H1 (cell line): ENCODE measurements at regions not wholly inside any gene's neighbourhood (a gene's known extent, or its start where the extent isn't known, plus 50 kb on each side); places are given as distances from the start of the nearest gene placed in this dataset.

Source experiments
- CBX5 ChIP-seq: fragments of 300-800, 300-1000 bp; sonication (generic); IDR thresholded peaks from 2 replicates; pipeline ENCODE4 v1.7.1; 2016; ENCODE audit warnings: antibody characterized with exemption, low read length, low read depth
- CHD1 ChIP-seq: IDR thresholded peaks from 2 replicates; pipeline ENCODE4 v1.6.1; 2012; ENCODE audit warnings: low read depth, low read length, improper control_type of control experiment
- CHD2 ChIP-seq: IDR thresholded peaks from 2 replicates; pipeline ENCODE4 v1.6.1; 2012; ENCODE audit warnings: low read length, improper control_type of control experiment
- CTCF ChIP-seq, 3 experiments: IDR thresholded peaks; 1 replicate in 2 of 3; 2 replicates in 1 of 3; pipeline versions ENCODE4 v1.5.1 to v1.6.1; 2011; ENCODE audit warnings: low read length in 3 of 3, mild to moderate bottlenecking in 3 of 3, inconsistent platforms in 2 of 3, low read depth in 1 of 3, moderate library complexity in 1 of 3; ENCODE audit not compliant: insufficient read depth in 1 of 3; ENCODE audit errors: control extremely low read depth in 1 of 3
- EP300 ChIP-seq, 2 experiments: IDR thresholded peaks; 1 replicate in 1 of 2; 2 replicates in 1 of 2; pipeline ENCODE4 v1.6.1; 2011 to 2012; ENCODE audit warnings: low read depth in 2 of 2, low read length in 2 of 2, mild to moderate bottlenecking in 2 of 2, borderline replicate concordance in 1 of 2, inconsistent platforms in 1 of 2, moderate library complexity in 1 of 2
- EZH2 ChIP-seq: fragments of 200-600 bp; sonication (generic); IDR thresholded peaks from 2 replicates; pipeline ENCODE4 v1.7.1; 2012; ENCODE audit warnings: low read depth, mild to moderate bottlenecking, moderate library complexity, low read length, inconsistent platforms; ENCODE audit not compliant: severe bottlenecking
- NRF1 ChIP-seq: IDR thresholded peaks from 2 replicates; pipeline ENCODE4 v1.6.1; 2011; ENCODE audit warnings: mild to moderate bottlenecking, low read depth, low read length, improper control_type of control experiment
- POLR2A ChIP-seq, 2 experiments: IDR thresholded peaks; 1 replicate in 1 of 2; 2 replicates in 1 of 2; pipeline ENCODE4 v1.6.1; 2011; ENCODE audit warnings: low read depth in 2 of 2, low read length in 2 of 2, mild to moderate bottlenecking in 2 of 2; ENCODE audit errors: control extremely low read depth in 1 of 2
- SP4 ChIP-seq: IDR thresholded peaks from 2 replicates; pipeline ENCODE4 v1.6.1; 2012; ENCODE audit warnings: low read length, inconsistent platforms
- TAF1 ChIP-seq: IDR thresholded peaks from 2 replicates; pipeline ENCODE4 v1.6.1; 2011; ENCODE audit warnings: mild to moderate bottlenecking, low read depth, low read length

GRCh38 chr12:90253136-90253535 is 544.5 kb upstream of the ATP2B1 start:
- TF ChIP-seq EZH2, result no peak
- TF ChIP-seq CHD2, result no peak
- no peak for TF ChIP-seq SP4
- TF ChIP-seq POLR2A (IDR thresholded peaks at IDR 0.05; ENCODE audit: control extremely low read depth in 1 of 2, low read depth in 2 of 2, low read length in 2 of 2), result no peak
- no peak for TF ChIP-seq CBX5
- no peak for TF ChIP-seq TAF1
- TF ChIP-seq EP300 (IDR thresholded peaks at IDR 0.05; ENCODE audit: borderline replicate concordance in 1 of 2, low read depth in 2 of 2, low read length in 2 of 2), result no peak
- TF ChIP-seq CHD1, result no peak
- TF ChIP-seq CTCF (IDR thresholded peaks at IDR 0.05; ENCODE audit: control extremely low read depth in 1 of 3, insufficient read depth in 1 of 3, low read depth in 1 of 3, low read length in 3 of 3), result no peak
- no peak for TF ChIP-seq NRF1
